Pancreas (tissue), 10 donors: ENCODE measurements at regions not wholly inside any gene's neighbourhood (a gene's known extent, or its start where the extent isn't known, plus 50 kb on each side); places are given as distances from the start of the nearest gene placed in this dataset.

Experiments used
- ATAC-seq, 4 donors: fragments of 200-7000 bp; cut with Tn5 transposase; one replicate each; pipeline versions ENCODE4 v1.8.0 to v1.9.1; 2020; ENCODE audit warnings: mild to moderate bottlenecking in 4 of 4, moderate library complexity in 4 of 4
- DNase-seq, 6 donors: peaks; one replicate each; pipeline ENCODE4 v3.0.0-alpha.2; 2020
- FAIRE-seq: peaks from 2 replicates; lab custom pipeline; 2012; peaks lifted over from hg19 to GRCh38; lab: Jason Lieb, UNC
- H3K27ac ChIP-seq, 4 donors: fragments of 200-600 bp; sonication (generic); 1 replicate in 3 of 4; 2 replicates in 1 of 4; pipeline versions ENCODE4 v1.5.0 to v1.8.0; 2020
- H3K27me3 ChIP-seq, 4 donors: fragments of 200-600 bp; one replicate each; pipeline ENCODE4 v1.8.0; 2021
- H3K36me3 ChIP-seq, 3 donors: fragments of 200-600 bp; sonication (generic) in 1 of 3; one replicate each; pipeline versions ENCODE4 v1.5.0 to v1.8.0; 2020 to 2021
- H3K4me1 ChIP-seq, 3 donors: fragments of 200-600 bp; one replicate each; pipeline ENCODE4 v1.8.0; 2021
- H3K4me3 ChIP-seq, 4 donors: fragments of 200-600 bp; sonication (generic) in 2 of 4; one replicate each; pipeline versions ENCODE4 v1.5.0 to v1.8.0; 2020 to 2021
- H3K9me3 ChIP-seq, 4 donors: fragments of 200-600 bp; one replicate each; pipeline ENCODE4 v1.8.0; 2021
- WGBS, 2 donors: extraction: QIAGEN DNeasy Blood & Tissue Kit; methylation state at CpG; one replicate each; pipeline ENCODE4 v1.1.7; 2013; 5-methylcytosine and 5-hydroxymethylcytosine counted together
- intact Hi-C, 3 donors: fragments of 100-400 bp; cut with DNase I; formaldehyde crosslinking; loops; one replicate each; pipeline versions ENCODE4 v1.11.1 to v1.14.2; 2022
- TF ChIP-seq, protein P1 (sequence below), 4 donors: fragments of 200-600 bp; sonication (generic) in 3 of 4; IDR thresholded peaks; one replicate each; pipeline versions ENCODE4 v1.5.0 to v1.8.0; 2021; ENCODE audit warnings: antibody characterized with exemption in 4 of 4
- donor health status: healthy with polysubstance abuse.
- donor health status: DM: no; HTN: no; CAD: no; lungs with moderate emphysema.
- donor health status: DM: no; HTN: no; CAD: no.
- donor health status: control.
- donor health status: control.
- donor health status: Bipolar disorder and iron deficiency.
- donor health status: DM: yes; HTN: yes; CAD: no.
- donor health status: DM: no; HTN: no; CAD: no.
- donor health status: DM: no; HTN: no; CAD: no.
- donor health status: DM: yes; HTN: yes; CAD: no.

GRCh38 chr7:42625421-42625820 is 286.4 kb downstream of the C7orf25 start:
- no peak for FAIRE-seq
- Histone ChIP-seq H3K27me3 (no peaks in the 10 kb centered on the region), H3K4me3 (no peak overlapping the region), H3K27ac (no peak overlapping the region), H3K9me3 (no peaks in the 10 kb centered on the region), H3K36me3 (no peaks in the 10 kb centered on the region), H3K4me1 (no peaks in the 10 kb centered on the region)
- intact Hi-C loops: no loop called here
- no peak for ATAC-seq
- no peak for DNase-seq
- 64 to 66% methylated on average over 4 of the region's 4 CpGs for WGBS, 2 donors
- TF ChIP-seq, protein P1, sequence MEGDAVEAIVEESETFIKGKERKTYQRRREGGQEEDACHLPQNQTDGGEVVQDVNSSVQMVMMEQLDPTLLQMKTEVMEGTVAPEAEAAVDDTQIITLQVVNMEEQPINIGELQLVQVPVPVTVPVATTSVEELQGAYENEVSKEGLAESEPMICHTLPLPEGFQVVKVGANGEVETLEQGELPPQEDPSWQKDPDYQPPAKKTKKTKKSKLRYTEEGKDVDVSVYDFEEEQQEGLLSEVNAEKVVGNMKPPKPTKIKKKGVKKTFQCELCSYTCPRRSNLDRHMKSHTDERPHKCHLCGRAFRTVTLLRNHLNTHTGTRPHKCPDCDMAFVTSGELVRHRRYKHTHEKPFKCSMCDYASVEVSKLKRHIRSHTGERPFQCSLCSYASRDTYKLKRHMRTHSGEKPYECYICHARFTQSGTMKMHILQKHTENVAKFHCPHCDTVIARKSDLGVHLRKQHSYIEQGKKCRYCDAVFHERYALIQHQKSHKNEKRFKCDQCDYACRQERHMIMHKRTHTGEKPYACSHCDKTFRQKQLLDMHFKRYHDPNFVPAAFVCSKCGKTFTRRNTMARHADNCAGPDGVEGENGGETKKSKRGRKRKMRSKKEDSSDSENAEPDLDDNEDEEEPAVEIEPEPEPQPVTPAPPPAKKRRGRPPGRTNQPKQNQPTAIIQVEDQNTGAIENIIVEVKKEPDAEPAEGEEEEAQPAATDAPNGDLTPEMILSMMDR (IDR thresholded peaks at IDR 0.05): no peak

GRCh38 chr7:42624471-42624870 is 287.4 kb downstream of the C7orf25 start:
- peak in 1 of 4 donors; percentile 16 for ATAC-seq
- Histone ChIP-seq H3K4me3 (no peak overlapping the region), H3K9me3 (no peaks in the 10 kb centered on the region), H3K4me1 (no peaks in the 10 kb centered on the region), H3K27me3 (no peaks in the 10 kb centered on the region), H3K36me3 (no peaks in the 10 kb centered on the region), H3K27ac (no peak overlapping the region)
- no peak for DNase-seq
- TF ChIP-seq, protein P1 (IDR thresholded peaks at IDR 0.05): no peak
- intact Hi-C loops: no loop called here
- no peak for FAIRE-seq

- no peaks in the 10 kb centered on the region for H3K9me3 ChIP-seq
- no peaks in the 10 kb centered on the region for H3K27me3 ChIP-seq
- FAIRE-seq: no peak
- WGBS, 2 donors: 56 to 71% methylated on average over 3 of the region's 3 CpGs
- no peak for DNase-seq
- intact Hi-C loops: no loop called here
- H3K4me1 ChIP-seq: no peaks in the 10 kb centered on the region
- TF ChIP-seq, protein P1 (IDR thresholded peaks at IDR 0.05): no peak
- ATAC-seq: no peak
- no peaks in the 10 kb centered on the region for H3K36me3 ChIP-seq
- H3K4me3 ChIP-seq: no peak overlapping the region
- H3K27ac ChIP-seq: no peak overlapping the region
Measured at GRCh38 chr7:42621543-42622219, 290.2 kb downstream of the C7orf25 start.

DNA sequence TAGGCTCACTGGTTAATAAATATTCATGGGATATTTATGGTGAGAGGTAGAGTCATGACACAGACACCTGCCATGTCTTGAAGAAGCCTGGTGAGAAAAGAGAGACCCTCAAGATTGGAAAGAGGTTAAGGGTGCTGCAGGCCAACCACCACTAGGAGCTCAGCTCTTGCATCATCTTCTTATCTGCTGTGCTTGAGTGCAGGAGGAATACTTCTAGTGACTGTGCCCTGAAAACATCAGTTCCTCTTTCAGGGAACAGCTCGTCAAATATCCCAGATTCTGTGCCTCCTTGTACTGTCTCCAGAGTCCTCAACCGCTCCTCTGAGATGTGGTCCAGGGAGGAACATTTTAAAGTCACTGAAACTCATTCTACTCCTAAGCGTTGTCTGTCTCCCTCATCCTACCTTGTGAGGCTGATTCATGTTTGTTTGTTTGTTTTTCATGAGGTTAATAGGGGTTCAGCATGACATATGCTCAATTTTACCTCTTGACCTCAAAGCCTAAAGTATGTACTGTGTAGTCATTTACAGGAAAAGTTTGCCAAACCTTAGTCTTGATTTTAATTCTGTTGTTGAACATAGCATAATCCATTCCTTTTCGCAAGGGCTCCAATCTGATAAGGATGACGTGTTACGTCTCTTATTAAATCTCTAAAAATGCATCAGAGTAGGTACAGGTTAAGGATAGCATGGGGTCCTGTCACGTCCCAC is 293.1 kb downstream of the C7orf25 start:
- WGBS, 2 donors: 58 to 67% methylated on average over 7 of the region's 7 CpGs
- H3K27ac ChIP-seq: no peak overlapping the region
- TF ChIP-seq, protein P1 (IDR thresholded peaks at IDR 0.05): no peak
- no peaks in the 10 kb centered on the region for H3K36me3 ChIP-seq
- intact Hi-C loops: no loop called here
- no peak overlapping the region for H3K4me3 ChIP-seq
- no peaks in the 10 kb centered on the region for H3K9me3 ChIP-seq
- no peak for FAIRE-seq
- DNase-seq: no peak
- ATAC-seq: no peak
- no peaks in the 10 kb centered on the region for H3K4me1 ChIP-seq
- no peaks in the 10 kb centered on the region for H3K27me3 ChIP-seq
